Activated T-helper 1 cell treated with Interleukin-2 at 50 U/mL for 16 hours (primary cell): ENCODE measurements at regions not wholly inside any gene's neighbourhood (a gene's known extent, or its start where the extent isn't known, plus 50 kb on each side); places are given as distances from the start of the nearest gene placed in this dataset.
"Not testable (repeated sequence)": the region's sequence is repeated elsewhere in the genome, so short reads cannot be mapped to it uniquely, and the experiment has no call there.

Source experiments
- DNase-seq: peaks from one replicate; pipeline ENCODE4 v3.0.0-alpha.2; 2020; ENCODE audit warnings: low read depth

GRCh38 chr16:29274055-29275035 is 132.2 kb downstream of the NPIPB11 start:
- not testable (repeated sequence) for DNase-seq

DNA sequence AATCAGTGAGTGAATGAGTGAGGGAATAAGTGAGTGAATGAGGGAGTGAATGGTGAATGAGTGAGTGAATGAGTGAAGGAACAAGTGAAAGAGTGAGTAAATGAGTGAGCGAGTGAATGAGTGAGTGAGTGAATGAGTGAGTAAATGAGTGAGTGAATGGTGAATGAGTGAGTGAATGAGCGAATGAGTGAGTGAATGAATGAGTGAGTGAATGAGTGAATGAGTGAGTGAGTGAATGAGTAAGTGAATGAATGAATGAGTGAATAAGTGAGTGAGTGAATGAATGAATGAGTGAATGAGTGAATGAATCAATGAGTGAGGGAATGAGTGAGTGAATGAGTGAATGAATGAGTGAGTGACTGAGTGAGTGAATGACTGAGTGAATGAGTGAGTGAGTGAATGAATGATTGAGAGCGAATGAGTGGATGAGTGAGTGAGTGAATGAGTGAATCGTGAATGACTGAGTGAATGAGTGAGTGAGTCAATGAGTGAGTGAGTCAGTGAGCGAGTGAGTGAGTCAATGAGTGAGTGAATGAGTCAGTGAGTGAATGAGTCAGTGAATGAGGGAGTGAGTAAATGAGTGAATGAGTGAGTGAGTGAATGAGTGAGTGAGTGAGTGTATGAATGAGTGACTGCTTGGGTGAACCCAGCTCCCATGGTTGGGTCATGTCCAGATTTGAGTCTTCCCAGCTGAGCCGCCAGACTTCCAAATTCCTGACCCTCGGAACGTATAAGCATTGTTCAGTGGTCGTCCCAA is 133.0 kb downstream of the NPIPB11 start:
- DNase-seq: not testable (repeated sequence)

DNA sequence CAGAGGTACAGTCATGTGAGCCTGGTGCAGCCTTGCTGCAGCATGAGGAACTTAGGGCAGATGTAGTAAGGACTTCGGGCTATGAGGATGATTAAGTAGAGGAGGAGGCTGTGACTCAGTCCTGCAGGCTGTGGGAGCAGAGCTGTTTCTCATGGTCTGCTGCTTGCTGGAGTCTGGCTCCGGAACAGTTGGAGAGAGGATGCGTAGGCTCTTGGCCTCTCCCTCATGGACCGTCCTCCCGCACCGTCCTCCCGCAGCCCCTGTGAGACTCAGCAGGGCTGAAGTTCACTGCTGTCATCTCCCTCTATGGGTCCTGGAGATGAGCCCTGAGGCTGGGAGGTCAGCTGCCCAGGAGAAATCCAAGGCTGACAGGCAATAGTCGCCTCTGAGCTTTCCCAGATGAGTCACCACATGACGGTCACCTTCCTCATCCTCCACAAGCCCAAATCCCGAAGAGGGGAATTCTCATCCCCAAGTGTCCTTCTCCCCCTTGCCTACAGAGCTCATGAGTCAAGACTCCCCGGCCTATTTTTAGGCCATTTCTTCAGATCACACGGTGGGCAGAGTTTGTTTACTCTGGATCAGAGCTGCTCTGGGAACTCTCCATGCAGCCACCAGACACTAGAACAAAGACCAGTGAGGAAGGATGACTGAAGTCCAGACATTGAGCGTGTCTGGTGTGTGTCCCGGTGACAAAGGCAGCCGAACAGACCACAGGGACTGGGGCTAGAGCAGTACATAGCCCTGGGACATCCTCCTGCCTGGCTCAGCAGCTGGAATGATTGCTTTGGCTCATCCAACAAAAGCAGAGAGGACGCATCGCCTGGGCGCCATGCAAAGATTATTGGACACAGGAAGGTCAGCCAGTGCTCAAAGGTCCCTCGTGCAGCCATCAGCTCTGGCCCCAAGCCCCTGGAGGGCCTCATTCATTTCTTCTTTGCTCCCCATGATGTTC is 134.5 kb downstream of the NPIPB11 start:
- DNase-seq: not testable (repeated sequence)

DNA sequence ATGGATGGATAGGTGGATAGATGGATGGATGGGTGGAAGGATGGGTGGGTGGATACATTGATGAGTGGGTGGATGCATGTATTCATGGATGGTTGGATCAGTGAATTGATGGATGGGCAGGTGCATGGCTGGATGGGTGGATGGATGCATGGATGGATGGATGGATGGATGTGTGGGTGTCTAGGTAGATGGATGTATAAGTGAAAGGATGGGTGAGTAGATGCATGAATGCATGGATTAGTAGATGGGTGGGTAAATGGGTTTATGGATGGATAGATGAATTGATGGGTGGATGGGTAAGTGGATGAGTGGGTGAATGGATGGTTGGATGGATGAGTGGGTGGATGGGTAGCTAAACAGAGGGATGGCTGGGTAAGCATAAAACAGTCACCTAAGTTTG is 135.6 kb downstream of the NPIPB11 start:
- DNase-seq: not testable (repeated sequence)

DNA sequence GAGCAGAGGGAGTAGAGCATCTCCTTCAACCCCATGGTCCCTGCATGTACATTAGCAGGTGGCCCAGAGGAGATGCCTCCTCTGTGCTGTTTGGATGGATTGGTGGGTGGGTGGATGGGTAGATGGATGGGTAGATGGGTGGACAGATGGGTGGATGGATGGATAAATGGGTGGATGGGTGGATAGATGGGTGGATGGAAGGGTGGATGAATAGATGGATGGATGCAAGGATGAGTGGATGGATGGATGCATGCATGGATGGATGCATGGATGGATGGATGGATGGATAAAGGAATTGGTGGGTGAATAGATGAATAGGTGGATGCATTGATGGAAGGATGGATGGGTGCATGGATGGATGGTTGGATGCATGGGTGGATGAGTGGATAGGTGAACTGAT is 136.5 kb downstream of the NPIPB11 start:
- DNase-seq: not testable (repeated sequence)

DNA sequence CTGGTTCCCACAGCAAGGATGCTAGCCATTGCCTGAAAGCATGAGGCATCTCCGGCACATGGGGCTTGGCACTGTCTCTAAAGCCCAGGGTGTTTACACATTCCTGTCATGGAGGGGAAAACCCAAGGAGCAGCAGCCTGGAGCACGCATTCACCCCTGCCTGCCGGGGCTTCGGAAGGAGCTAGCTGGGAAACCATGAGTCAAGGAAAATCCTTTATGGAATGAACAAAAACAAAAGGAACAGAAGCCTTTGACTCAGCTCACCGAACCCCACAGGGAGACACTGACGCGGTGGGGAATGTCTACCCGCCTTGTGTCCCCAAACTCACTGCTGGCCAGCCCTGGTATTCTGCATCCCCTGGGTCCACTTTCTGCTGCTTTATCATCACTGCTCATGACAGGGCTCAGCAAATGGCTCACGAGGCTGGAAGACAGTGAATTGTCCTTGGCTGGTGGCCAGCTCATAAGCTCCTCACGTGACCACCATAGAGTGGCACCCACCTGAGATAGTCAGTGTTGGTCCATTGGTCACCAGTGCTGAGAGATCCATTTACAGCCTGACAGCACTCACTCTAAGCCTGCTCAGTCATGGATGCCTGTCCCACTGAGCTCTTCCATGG is 137.2 kb downstream of the NPIPB11 start:
- not testable (repeated sequence) for DNase-seq

- not testable (repeated sequence) for DNase-seq
Measured at GRCh38 chr16:29268785-29269191, 137.7 kb downstream of the NPIPB11 start.

DNA sequence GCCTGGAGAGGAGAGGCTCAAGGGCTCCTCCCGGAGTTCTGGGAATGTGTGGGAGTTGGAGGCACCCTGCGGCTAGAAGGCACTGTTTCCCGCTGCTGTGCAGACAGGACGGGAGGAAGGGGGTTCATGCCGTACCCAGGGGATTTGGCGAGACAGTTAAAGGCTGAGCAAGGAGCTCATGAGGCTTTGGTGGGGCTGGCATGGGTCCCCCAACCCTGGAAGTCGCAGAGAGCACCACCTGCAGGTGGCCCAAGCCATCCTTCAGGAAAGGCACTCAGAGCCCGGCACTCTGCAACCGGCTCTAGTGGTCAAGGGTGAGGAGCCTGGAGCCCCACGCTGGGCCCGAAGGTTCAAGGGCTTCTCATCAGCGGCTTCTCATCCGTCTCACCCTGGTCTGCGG is 138.2 kb downstream of the NPIPB11 start:
- DNase-seq: not testable (repeated sequence)

DNA sequence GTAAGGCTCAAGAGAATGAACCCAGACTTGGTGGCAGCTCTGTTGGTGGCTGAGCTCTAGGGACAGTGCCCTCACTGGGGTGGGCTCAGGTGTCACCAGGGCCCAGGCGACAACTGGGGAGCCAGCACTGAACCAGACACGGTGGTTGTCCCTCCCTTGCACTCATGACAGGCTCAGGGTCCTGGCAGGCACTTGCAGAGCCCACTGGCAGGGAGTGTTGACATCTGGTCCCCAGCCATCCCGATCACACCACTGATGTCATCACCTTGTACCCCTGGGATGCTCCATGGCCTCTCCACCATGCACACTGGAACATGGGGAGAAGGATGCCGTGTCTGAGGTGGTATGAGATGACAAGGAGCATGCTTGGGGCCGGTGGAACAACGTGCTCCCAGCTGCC is 138.6 kb downstream of the NPIPB11 start:
- DNase-seq: not testable (repeated sequence)

GRCh38 chr16:29267055-29267619 is 139.4 kb downstream of the NPIPB11 start:
- DNase-seq: not testable (repeated sequence)

- DNase-seq: not testable (repeated sequence)
Measured at GRCh38 chr16:29266612-29267011, 139.9 kb downstream of the NPIPB11 start.

GRCh38 chr16:29265255-29265853 is 141.2 kb downstream of the NPIPB11 start:
- DNase-seq: not testable (repeated sequence)

DNA sequence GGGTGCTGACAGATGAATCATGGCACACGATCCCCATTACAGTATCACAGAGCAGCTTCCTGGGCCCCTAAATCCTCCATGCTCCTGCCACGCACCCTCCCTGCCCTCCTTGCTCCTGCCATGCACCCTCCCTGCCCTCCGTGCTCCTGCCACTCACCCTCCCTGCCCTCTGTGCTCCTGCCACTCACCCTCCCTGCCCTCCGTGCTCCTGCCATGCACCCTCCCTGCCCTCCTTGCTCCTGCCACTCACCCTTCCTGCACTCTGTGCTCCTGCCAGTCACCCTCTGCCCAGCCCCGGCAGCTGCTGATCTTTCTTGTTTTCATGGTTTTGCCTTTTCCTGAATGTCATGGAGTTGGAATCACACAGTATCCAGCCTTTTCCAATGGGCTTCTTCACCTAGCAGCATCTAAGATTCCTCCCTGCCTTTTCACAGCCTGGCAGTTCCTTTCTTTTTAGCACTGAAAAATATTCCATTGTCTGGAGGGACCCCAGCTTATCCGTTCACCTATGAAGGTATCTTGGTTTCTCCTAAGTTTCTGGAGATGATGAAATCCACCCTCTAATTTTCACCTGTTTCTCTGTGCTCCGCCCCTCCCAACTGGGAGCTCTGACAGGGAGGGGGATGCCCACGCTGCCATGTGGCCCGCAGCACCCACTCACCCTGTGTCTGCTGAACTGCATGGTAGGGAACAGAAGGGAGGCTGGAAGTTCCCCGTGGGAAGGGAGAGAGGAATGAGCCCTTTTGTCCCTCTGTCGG is 142.3 kb downstream of the NPIPB11 start:
- DNase-seq: not testable (repeated sequence)

DNA sequence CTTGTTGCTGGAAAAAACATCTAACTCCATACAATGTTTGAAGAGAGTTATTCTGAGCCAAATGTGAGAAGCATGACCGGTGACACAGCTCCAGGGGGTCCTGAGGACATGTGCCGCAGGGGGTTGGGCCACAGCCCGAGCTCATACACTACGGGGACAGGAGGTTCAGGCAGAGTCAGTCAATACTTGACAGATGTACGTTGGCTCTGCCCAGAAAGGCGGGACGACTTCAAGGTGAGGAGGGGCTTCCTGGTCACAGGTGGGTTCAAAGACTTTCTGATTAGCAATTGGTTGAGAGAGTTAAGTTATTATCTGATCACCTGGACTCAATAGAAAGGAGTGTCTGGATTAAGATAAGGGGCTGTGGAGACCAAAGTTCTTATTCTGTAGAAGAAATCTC is 143.8 kb downstream of the NPIPB11 start:
- DNase-seq: not testable (repeated sequence)

DNA sequence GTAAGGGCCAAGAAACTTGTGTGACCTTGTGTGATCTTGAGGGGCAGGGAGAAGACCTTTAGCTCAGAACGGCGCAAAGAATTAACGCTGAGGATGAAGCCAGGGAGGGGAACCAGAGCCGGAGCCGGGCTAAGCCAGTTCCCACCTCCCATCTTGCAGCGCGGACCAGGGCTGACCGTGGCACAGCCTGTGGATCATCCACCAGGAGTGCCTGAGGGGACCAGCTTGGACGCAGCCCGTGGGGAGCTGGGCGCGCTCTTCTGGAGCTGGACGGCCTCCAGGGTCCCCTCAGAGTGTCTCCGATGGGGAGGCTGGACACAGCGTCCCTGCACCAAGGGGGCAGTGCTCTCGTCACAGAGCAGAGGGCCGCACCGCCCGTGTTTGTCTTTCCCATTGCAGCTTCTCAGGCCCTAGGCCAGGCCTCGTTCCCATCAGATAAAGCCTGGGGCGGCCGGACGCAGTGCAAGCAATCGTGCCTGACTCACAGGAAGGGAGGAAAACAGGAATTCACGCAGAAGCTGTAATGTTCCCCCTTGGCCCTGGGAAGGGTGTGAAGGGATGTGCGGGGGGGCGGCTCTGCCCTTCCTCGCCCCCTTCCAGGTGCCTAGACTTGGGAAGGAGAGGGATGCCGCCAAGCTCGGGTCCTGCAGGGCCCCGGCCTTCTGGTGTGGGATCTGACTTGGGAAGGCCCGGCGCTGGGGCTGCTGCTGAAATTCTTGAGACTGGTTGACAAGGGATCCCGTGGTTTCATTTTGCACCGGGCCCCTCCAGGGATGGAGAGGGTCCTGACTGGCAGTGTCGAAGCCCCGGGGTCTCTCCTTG is 144.9 kb downstream of the NPIPB11 start:
- DNase-seq: not testable (repeated sequence)

DNA sequence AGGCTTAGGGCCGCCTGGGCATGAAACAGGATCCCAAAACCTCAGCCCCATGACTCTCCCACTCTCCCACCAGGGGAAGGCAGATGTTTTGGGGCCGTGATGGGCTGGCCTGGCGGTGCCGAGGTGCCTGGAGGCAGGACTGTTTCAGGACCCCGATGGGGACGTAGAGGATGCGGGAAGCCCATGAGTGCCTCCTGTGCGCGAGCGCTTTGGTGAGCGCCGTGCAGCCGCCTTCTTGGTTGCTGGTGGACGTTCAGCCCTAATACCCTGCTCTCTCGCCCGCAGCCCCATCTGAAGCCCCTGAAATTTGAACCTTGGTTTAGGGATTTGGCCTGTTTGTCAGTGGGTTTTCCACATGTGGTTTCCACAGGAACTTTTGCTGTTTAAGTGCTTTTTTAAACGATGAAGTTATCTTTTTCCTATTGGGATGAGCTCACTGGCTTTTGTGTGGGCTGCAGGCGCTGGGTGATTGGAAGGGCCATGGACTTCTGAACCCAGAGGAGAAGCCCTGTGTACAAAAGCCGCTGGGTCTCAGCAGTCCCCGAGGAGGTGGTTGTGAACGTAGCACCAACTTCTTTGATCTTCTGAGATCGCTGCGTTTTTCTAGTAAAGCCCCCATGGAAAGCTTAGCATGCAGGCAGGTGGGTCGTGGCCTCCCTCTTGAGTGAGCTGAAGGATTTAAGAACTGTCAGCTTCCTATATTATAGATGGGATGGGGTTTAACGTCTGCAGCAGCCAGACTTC is 145.7 kb downstream of the NPIPB11 start:
- DNase-seq: not testable (repeated sequence)

DNA sequence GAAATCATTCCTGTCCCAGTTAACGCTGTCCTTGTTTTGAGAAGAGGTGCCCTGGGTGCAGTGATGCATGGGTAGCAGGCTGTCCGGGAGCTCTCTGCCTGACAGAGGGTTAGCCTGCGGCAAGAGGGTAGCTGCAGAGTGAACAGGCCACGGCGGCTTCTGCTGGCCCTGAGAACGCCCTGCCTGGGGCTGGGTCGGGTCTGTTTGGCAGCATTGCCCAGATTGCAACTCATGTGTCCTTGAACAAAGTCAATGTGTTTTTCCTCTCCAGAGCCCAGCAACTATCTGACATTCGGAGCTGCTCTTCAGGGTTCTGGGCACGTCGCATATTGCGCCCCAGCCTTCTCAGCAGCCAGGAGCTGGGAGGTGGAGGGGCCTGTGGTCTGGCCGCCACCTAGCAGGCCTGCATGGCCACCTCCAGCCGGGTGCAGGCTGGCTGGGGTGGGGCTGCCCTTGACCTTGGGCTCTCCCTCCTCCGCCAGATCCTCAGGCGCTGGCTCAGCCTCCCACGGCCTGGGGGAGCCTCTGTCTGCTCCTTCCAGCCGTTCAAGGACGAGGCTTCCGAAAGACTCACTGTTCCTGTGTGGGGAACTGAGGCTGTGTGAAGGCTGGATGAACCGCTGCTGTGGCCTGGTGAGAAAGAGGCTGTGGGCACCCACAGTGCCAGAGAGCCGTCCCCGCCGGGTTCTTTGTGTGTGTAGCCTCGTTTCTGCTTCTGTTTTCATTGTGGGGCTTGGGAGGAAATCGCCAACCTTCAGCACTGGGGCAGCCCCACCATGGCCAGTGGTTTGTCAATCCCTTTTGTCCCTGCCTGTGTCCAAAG is 146.7 kb downstream of the NPIPB11 start:
- not testable (repeated sequence) for DNase-seq
